ENCODE measurements at regions not wholly inside any gene's neighbourhood (a gene's known extent, or its start where the extent isn't known, plus 50 kb on each side); places are given as distances from the start of the nearest gene placed in this dataset.

DNA sequence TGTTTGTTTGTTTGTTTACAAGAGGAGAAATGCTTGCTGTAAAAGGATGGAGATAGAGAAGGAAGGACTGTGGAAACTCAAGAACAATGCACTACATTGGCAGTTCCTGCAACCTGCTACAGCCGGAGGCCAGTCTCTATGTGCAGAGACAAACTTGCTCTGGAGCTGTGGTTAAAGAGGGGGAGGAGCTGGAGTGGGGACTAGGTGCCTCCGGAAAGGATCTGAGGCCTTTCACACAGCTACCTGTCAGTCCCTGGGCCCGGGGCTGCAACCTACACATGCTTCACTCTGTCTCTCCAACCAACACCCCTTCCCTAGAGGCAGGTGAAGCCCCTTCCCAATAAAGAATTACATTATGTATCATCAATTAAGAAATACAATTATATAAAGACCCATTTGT lies 1234.0 kb upstream of the ZEB2 start:
- Histone ChIP-seq H3K4me3 (replicated peaks in 1 of 2; ENCODE audit: low read depth in 1 of 2, low read length in 2 of 2) (no peak overlapping the region), H3K9me3 (ENCODE audit: control insufficient read depth in 1 of 2, insufficient read depth in 1 of 2, low read depth in 1 of 2, low read length in 2 of 2) (no peaks in the 10 kb centered on the region), H3K27ac (ENCODE audit: low read depth, low read length) (no peak overlapping the region), H3K9ac (ENCODE audit: low read length) (no peak overlapping the region), H3K27me3 (ENCODE audit: insufficient read depth, low read length) (no peaks in the 10 kb centered on the region), H2AFZ (ENCODE audit: low read depth, low read length, poor library complexity, severe bottlenecking) (no peak overlapping the region), H3K4me2 (ENCODE audit: low read length) (no peak overlapping the region), H3K79me2 (ENCODE audit: insufficient read depth, low read length) (no peaks in the 10 kb centered on the region), H3K9me2 (ENCODE audit: insufficient read depth) (no peaks in the 10 kb centered on the region; the same call in 1 of the 2 replicates), H4K20me1 (ENCODE audit: insufficient read depth) (no peaks in the 10 kb centered on the region), H3K4me1 (ENCODE audit: control insufficient read depth in 1 of 2, insufficient read depth in 2 of 2, low read length in 2 of 2) (peaks cover 3 to 5% of the 10 kb centered on the region in 2 experiments; a peak in 3 of 4 replicates), H3K36me3 (ENCODE audit: control insufficient read depth in 1 of 2, insufficient read depth in 2 of 2, low read length in 2 of 2) (no peaks in the 10 kb centered on the region)
- intact Hi-C loops (cut with micrococcal nuclease): loop anchor here (2.0 to 5.0 kb wide), 2 partner anchors 1591 to 1912 kb away; no protein-coding TSS in a partner anchor
- ATAC-seq (no peak), DNase-seq (ENCODE audit: low read depth, low spot score) (no peak)
- POLR2A ChIA-PET: no interaction called here
- RAD21 ChIA-PET (ENCODE audit: low non-redundant PET in 1 of 2, low total read pairs in 2 of 2, uncharacterized antibody in 2 of 2, unreplicated experiment in 2 of 2): no interaction called here
- TF ChIP-seq EGR1 (IDR thresholded peaks at IDR 0.05; ENCODE audit: low read depth) (no peak), ELF1 (IDR thresholded peaks at IDR 0.05; ENCODE audit: borderline replicate concordance, low read depth) (no peak), EZH2phosphoT487 (IDR thresholded peaks at IDR 0.05; ENCODE audit: borderline replicate concordance) (no peak)
- TF ChIP-seq, protein P1, sequence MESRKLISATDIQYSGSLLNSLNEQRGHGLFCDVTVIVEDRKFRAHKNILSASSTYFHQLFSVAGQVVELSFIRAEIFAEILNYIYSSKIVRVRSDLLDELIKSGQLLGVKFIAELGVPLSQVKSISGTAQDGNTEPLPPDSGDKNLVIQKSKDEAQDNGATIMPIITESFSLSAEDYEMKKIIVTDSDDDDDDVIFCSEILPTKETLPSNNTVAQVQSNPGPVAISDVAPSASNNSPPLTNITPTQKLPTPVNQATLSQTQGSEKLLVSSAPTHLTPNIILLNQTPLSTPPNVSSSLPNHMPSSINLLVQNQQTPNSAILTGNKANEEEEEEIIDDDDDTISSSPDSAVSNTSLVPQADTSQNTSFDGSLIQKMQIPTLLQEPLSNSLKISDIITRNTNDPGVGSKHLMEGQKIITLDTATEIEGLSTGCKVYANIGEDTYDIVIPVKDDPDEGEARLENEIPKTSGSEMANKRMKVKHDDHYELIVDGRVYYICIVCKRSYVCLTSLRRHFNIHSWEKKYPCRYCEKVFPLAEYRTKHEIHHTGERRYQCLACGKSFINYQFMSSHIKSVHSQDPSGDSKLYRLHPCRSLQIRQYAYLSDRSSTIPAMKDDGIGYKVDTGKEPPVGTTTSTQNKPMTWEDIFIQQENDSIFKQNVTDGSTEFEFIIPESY (IDR thresholded peaks at IDR 0.05; ENCODE audit: extremely low read depth, insufficient replicate concordance, low read length): no peak
- CTCF ChIA-PET: no interaction called here
- BruUV-seq (replicated peaks): no TSS peak

DNA sequence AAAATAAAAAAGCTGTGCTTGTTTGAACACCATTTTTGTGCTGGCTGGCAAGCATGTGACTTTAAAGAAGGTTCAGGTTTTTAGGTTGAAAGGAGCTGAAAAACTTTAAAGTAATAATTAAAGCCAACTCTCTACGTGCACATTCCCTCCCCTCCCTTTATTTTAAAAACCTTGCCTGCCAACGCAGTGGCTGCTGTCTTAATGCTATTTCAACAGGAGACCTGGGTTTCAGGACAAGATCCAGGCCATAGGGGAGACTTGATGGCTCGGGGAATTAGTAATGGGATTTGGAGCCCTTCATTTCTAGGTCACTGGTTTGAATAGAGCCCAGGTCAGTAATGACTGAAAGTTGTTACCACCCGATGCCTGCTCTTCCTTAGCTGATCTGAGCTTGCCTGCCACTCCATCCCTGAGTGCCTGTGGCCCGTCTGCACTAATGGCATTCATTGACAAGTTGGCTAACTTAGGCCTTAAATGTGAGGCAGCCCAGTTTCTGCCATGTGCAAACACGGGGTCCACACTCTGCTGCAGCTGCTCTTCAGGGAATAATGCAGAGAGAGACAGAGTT lies 1233.2 kb upstream of the ZEB2 start:
- no peaks in the 10 kb centered on the region for H3K9me2 ChIP-seq (ENCODE audit: insufficient read depth)
- H3K9ac ChIP-seq (ENCODE audit: low read length): no peak overlapping the region
- RAD21 ChIA-PET (ENCODE audit: low non-redundant PET in 1 of 2, low total read pairs in 2 of 2, uncharacterized antibody in 2 of 2, unreplicated experiment in 2 of 2): interaction anchor here in 1 of 2 experiments (0.5 kb wide), 1 partner anchor 463 kb away, joined by 4 read pairs; no protein-coding TSS in a partner anchor
- H3K27ac ChIP-seq (ENCODE audit: low read depth, low read length): no peak overlapping the region
- H2AFZ ChIP-seq (ENCODE audit: low read depth, low read length, poor library complexity, severe bottlenecking): peak overlapping the region; percentile 96
- CTCF ChIA-PET: interaction anchor here (0.8 to 1.6 kb wide), 9 partner anchors 8 to 560 kb away, joined by 3 to 6 read pairs (median 4); no protein-coding TSS in a partner anchor
- BruUV-seq (replicated peaks): no TSS peak
- H3K4me3 ChIP-seq (replicated peaks in 1 of 2; ENCODE audit: low read depth in 1 of 2, low read length in 2 of 2): no peak overlapping the region
- no peak for ATAC-seq
- no peaks in the 10 kb centered on the region for H4K20me1 ChIP-seq (ENCODE audit: insufficient read depth)
- POLR2A ChIA-PET: no interaction called here
- intact Hi-C loops (cut with micrococcal nuclease): loop anchor here (2.0 to 5.0 kb wide), 2 partner anchors 1590 to 1911 kb away; no protein-coding TSS in a partner anchor
- H3K9me3 ChIP-seq (ENCODE audit: control insufficient read depth in 1 of 2, insufficient read depth in 1 of 2, low read depth in 1 of 2, low read length in 2 of 2): no peaks in the 10 kb centered on the region
- no peaks in the 10 kb centered on the region for H3K27me3 ChIP-seq (ENCODE audit: insufficient read depth, low read length)
- no peak for DNase-seq (ENCODE audit: low read depth, low spot score)
- H3K36me3 ChIP-seq (ENCODE audit: control insufficient read depth in 1 of 2, insufficient read depth in 2 of 2, low read length in 2 of 2): no peaks in the 10 kb centered on the region
- no peaks in the 10 kb centered on the region for H3K79me2 ChIP-seq (ENCODE audit: insufficient read depth, low read length)
- H3K4me2 ChIP-seq (ENCODE audit: low read length): no peak overlapping the region
- peaks cover 3 to 5% of the 10 kb centered on the region in 2 experiments; a peak in 3 of 4 replicates for H3K4me1 ChIP-seq (ENCODE audit: control insufficient read depth in 1 of 2, insufficient read depth in 2 of 2, low read length in 2 of 2)
- TF ChIP-seq, protein P2, sequence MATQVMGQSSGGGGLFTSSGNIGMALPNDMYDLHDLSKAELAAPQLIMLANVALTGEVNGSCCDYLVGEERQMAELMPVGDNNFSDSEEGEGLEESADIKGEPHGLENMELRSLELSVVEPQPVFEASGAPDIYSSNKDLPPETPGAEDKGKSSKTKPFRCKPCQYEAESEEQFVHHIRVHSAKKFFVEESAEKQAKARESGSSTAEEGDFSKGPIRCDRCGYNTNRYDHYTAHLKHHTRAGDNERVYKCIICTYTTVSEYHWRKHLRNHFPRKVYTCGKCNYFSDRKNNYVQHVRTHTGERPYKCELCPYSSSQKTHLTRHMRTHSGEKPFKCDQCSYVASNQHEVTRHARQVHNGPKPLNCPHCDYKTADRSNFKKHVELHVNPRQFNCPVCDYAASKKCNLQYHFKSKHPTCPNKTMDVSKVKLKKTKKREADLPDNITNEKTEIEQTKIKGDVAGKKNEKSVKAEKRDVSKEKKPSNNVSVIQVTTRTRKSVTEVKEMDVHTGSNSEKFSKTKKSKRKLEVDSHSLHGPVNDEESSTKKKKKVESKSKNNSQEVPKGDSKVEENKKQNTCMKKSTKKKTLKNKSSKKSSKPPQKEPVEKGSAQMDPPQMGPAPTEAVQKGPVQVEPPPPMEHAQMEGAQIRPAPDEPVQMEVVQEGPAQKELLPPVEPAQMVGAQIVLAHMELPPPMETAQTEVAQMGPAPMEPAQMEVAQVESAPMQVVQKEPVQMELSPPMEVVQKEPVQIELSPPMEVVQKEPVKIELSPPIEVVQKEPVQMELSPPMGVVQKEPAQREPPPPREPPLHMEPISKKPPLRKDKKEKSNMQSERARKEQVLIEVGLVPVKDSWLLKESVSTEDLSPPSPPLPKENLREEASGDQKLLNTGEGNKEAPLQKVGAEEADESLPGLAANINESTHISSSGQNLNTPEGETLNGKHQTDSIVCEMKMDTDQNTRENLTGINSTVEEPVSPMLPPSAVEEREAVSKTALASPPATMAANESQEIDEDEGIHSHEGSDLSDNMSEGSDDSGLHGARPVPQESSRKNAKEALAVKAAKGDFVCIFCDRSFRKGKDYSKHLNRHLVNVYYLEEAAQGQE (IDR thresholded peaks at IDR 0.05; ENCODE audit: low read depth): no peak
- TF ChIP-seq CBX3 (IDR thresholded peaks at IDR 0.05; ENCODE audit: low read depth): no peak
- TF ChIP-seq, protein P3, sequence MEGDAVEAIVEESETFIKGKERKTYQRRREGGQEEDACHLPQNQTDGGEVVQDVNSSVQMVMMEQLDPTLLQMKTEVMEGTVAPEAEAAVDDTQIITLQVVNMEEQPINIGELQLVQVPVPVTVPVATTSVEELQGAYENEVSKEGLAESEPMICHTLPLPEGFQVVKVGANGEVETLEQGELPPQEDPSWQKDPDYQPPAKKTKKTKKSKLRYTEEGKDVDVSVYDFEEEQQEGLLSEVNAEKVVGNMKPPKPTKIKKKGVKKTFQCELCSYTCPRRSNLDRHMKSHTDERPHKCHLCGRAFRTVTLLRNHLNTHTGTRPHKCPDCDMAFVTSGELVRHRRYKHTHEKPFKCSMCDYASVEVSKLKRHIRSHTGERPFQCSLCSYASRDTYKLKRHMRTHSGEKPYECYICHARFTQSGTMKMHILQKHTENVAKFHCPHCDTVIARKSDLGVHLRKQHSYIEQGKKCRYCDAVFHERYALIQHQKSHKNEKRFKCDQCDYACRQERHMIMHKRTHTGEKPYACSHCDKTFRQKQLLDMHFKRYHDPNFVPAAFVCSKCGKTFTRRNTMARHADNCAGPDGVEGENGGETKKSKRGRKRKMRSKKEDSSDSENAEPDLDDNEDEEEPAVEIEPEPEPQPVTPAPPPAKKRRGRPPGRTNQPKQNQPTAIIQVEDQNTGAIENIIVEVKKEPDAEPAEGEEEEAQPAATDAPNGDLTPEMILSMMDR (IDR thresholded peaks at IDR 0.05 in 2 of 3, conservative IDR thresholded peaks at IDR 0.05 in 1 of 3; ENCODE audit: borderline replicate concordance in 1 of 3, insufficient read depth in 1 of 3, low read depth in 2 of 3, low read length in 2 of 3): no peak
- TF ChIP-seq, protein P1 (IDR thresholded peaks at IDR 0.05; ENCODE audit: extremely low read depth, insufficient replicate concordance, low read length): no peak
